Endothelial cell (in vitro differentiated cells): ENCODE measurements at regions not wholly inside any gene's neighbourhood (a gene's known extent, or its start where the extent isn't known, plus 50 kb on each side); places are given as distances from the start of the nearest gene placed in this dataset.

Source experiments
- DNase-seq: peaks from one replicate; pipeline ENCODE4 v3.0.0; 2021; ENCODE audit warnings: low spot score
- H3K27ac Mint-ChIP-seq: one replicate; pipeline ENCODE4 v1.8.0; 2021; ENCODE audit warnings: mixed read lengths, inconsistent platforms; ENCODE audit not compliant: unreplicated experiment
- H3K27me3 Mint-ChIP-seq: one replicate; pipeline ENCODE4 v1.8.0; 2021; ENCODE audit warnings: mild to moderate bottlenecking, moderate library complexity, mixed read lengths, inconsistent platforms; ENCODE audit not compliant: unreplicated experiment
- H3K36me3 Mint-ChIP-seq: one replicate; pipeline ENCODE4 v1.8.0; 2021; ENCODE audit warnings: mild to moderate bottlenecking, low read depth, mixed read lengths, inconsistent platforms; ENCODE audit not compliant: unreplicated experiment
- H3K4me1 Mint-ChIP-seq: one replicate; pipeline ENCODE4 v1.8.0; 2021; ENCODE audit warnings: mild to moderate bottlenecking, mixed read lengths, inconsistent platforms; ENCODE audit not compliant: unreplicated experiment
- H3K4me3 Mint-ChIP-seq: one replicate; pipeline ENCODE4 v1.8.0; 2021; ENCODE audit warnings: mild to moderate bottlenecking, mixed read lengths, inconsistent platforms; ENCODE audit not compliant: unreplicated experiment
- H3K9me3 Mint-ChIP-seq: one replicate; pipeline ENCODE4 v1.8.0; 2021; ENCODE audit warnings: mixed read lengths, inconsistent platforms; ENCODE audit not compliant: unreplicated experiment
- CTCF ChIP-seq: fragments of 200-600 bp; sonication (generic); IDR thresholded peaks from one replicate; pipeline ENCODE4 v1.5.0; 2021; ENCODE audit warnings: antibody characterized with exemption; ENCODE audit not compliant: unreplicated experiment

- Mint-ChIP-seq H3K27me3 (no peaks in the 10 kb centered on the region), H3K9me3 (no peaks in the 10 kb centered on the region), H3K36me3 (no peaks in the 10 kb centered on the region), H3K4me1 (no peaks in the 10 kb centered on the region), H3K27ac (no peak overlapping the region), H3K4me3 (no peak overlapping the region)
- no peak for TF ChIP-seq CTCF
- no peak for DNase-seq
Measured at GRCh38 chr1:78222960-78223358, 177.2 kb downstream of the GIPC2 start.

- Mint-ChIP-seq H3K36me3 (no peaks in the 10 kb centered on the region), H3K4me1 (no peaks in the 10 kb centered on the region), H3K4me3 (no peak overlapping the region), H3K27me3 (no peaks in the 10 kb centered on the region), H3K9me3 (no peaks in the 10 kb centered on the region), H3K27ac (no peak overlapping the region)
- DNase-seq, result no peak
- no peak for TF ChIP-seq CTCF
Measured at GRCh38 chr1:78223417-78224215, 177.8 kb downstream of the GIPC2 start.

GRCh38 chr1:78224246-78224785 lies 178.6 kb downstream of the GIPC2 start:
- Mint-ChIP-seq H3K27me3 (no peaks in the 10 kb centered on the region), H3K4me1 (no peaks in the 10 kb centered on the region), H3K9me3 (no peaks in the 10 kb centered on the region), H3K4me3 (no peak overlapping the region), H3K36me3 (no peaks in the 10 kb centered on the region), H3K27ac (no peak overlapping the region)
- no peak for TF ChIP-seq CTCF
- DNase-seq, result no peak

- no peak overlapping the region for H3K27ac Mint-ChIP-seq
- H3K4me3 Mint-ChIP-seq, result no peak overlapping the region
- H3K27me3 Mint-ChIP-seq, result no peaks in the 10 kb centered on the region
- no peak for DNase-seq
- no peaks in the 10 kb centered on the region for H3K4me1 Mint-ChIP-seq
- no peaks in the 10 kb centered on the region for H3K9me3 Mint-ChIP-seq
- TF ChIP-seq CTCF, result no peak
- H3K36me3 Mint-ChIP-seq, result no peaks in the 10 kb centered on the region
Measured at GRCh38 chr1:78224861-78225552, 179.2 kb downstream of the GIPC2 start.

- Mint-ChIP-seq H3K9me3 (no peaks in the 10 kb centered on the region), H3K4me3 (no peak overlapping the region), H3K27me3 (no peaks in the 10 kb centered on the region), H3K36me3 (no peaks in the 10 kb centered on the region), H3K4me1 (no peaks in the 10 kb centered on the region), H3K27ac (no peak overlapping the region)
- DNase-seq, result no peak
- TF ChIP-seq CTCF, result no peak
Measured at GRCh38 chr1:78226784-78227183, 181.0 kb downstream of the GIPC2 start.
